Right lung (tissue), 2 donors: ENCODE measurements at regions not wholly inside any gene's neighbourhood (a gene's known extent, or its start where the extent isn't known, plus 50 kb on each side); places are given as distances from the start of the nearest gene placed in this dataset.

Experiments
- DNase-seq, 2 donors: peaks; one replicate each; pipeline ENCODE4 v3.0.0-alpha.2; 2013

GRCh38 chr2:217090884-217091283 is 231.0 kb upstream of the TNP1 start:
- no peak for DNase-seq

GRCh38 chr2:217090024-217090473 is 230.2 kb upstream of the TNP1 start:
- DNase-seq: no peak

- DNase-seq: no peak
Observed at GRCh38 chr2:217086718-217087117, 226.9 kb upstream of the TNP1 start.

- no peak for DNase-seq
Observed at GRCh38 chr2:217086038-217086522, 226.2 kb upstream of the TNP1 start.

GRCh38 chr2:217085543-217085942 is 225.7 kb upstream of the TNP1 start:
- no peak for DNase-seq

GRCh38 chr2:217081799-217082198 is 221.9 kb upstream of the TNP1 start:
- no peak for DNase-seq

GRCh38 chr2:217079165-217079564 is 219.3 kb upstream of the TNP1 start:
- no peak for DNase-seq

DNA sequence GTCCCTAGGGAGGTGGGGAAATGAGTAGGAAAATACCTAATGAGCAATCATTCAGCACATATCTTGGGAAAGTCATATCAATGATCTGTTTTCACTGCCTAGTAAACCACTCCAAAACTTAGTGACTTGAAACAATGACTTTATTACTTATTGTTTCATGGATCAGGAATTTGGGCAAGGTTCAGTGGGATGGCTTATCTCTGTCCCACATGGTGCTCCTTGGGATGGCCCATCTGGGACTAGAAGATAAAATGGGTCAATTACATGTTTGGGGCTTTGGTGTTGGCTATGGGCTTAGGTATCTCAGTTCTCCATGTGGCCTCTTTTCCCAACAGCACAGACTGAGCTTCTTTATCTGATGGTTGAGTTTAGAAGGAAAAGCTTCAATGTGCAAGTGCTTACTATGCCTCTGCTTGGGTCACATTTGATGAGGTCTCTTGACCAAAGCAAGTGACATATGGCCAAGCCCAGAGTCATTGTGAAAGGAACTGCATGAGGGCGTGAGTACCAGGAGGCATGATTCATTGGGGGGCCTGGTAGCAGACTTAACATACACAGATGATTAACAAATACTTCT is 218.1 kb upstream of the TNP1 start:
- DNase-seq: no peak

DNA sequence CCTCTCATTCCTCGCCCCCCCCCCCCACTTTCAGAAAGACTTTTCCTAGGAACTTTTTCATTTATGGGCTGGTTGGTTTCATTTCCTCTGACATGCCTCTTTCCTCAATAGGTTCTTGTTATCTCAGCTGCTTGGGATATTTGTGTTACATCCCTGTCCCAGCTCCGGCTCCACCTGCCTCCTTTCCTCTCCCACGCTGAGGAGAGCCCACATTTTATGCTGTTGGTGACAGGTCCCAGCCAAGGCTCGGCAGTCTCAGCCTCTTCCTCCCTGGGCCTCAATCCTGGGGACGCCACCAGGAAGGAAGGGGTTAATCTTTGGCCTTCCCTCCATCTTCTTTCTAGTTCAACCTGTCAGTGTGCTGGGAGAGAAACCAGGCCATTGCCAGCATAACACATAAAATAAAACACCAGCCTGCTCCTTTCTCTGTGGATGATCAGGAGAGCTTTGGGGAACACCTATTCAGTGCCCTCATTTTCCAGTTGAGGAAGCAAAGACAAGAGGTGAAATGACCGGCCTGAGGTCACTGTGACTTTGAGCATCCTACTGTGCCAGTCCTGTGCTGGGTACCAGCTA is 216.9 kb upstream of the TNP1 start:
- DNase-seq: no peak

DNA sequence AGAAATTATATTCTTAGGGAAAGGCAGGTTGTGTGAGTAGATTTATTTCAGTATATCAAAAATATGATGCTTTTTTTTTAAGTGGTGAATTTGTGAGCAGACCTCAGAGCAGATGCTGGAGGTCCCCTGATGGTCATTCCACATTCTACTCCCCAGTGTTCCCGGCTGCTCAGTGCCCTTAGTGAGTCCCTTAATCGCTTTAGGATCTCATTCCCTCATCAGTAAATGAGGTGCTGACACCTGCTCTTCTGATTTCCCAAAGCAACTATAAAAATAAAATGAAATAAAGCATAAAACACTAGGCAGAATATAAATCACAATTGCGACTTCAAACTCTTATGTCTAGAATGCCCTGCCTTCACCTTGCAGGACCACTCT is 216.2 kb upstream of the TNP1 start:
- DNase-seq: no peak

GRCh38 chr2:217075268-217076057 is 215.6 kb upstream of the TNP1 start:
- no peak for DNase-seq

GRCh38 chr2:217074576-217075255 is 214.9 kb upstream of the TNP1 start:
- DNase-seq: no peak

- no peak for DNase-seq
Observed at GRCh38 chr2:217071416-217071815, 211.6 kb upstream of the TNP1 start.

- no peak for DNase-seq
Observed at GRCh38 chr2:217070611-217071010, 210.7 kb upstream of the TNP1 start.

- no peak for DNase-seq
Observed at GRCh38 chr2:217070043-217070430, 210.2 kb upstream of the TNP1 start.

GRCh38 chr2:217069263-217070042 is 209.6 kb upstream of the TNP1 start:
- DNase-seq: no peak

DNA sequence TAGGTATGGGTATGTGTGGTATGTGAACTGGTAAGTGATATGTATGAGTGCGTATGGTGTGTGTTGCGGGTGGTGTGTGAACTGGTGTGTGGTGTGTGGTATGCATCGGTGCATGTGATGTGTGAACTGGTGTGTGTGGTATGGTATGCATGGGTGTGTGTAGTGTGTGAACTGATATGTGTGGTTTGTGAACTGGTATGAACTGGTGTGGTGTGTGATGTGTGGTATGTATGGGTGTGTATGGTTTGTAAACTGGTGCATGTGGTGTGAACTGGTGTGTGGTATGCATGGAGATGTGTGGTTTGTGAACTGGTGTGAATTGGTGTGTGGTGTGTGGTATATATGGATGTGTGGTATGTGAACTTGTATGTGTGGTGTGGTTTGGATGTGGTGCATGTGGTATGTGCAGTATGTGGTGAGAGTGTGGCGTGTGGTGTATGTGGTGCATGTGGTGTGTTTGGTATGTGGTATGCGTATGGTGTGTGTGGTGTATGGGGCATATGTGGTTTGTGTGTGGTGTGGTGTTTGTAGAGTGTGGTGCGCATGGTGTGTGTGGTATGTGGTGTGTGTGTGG is 208.9 kb upstream of the TNP1 start:
- DNase-seq: no peak

GRCh38 chr2:217067787-217068186 is 207.9 kb upstream of the TNP1 start:
- no peak for DNase-seq

DNA sequence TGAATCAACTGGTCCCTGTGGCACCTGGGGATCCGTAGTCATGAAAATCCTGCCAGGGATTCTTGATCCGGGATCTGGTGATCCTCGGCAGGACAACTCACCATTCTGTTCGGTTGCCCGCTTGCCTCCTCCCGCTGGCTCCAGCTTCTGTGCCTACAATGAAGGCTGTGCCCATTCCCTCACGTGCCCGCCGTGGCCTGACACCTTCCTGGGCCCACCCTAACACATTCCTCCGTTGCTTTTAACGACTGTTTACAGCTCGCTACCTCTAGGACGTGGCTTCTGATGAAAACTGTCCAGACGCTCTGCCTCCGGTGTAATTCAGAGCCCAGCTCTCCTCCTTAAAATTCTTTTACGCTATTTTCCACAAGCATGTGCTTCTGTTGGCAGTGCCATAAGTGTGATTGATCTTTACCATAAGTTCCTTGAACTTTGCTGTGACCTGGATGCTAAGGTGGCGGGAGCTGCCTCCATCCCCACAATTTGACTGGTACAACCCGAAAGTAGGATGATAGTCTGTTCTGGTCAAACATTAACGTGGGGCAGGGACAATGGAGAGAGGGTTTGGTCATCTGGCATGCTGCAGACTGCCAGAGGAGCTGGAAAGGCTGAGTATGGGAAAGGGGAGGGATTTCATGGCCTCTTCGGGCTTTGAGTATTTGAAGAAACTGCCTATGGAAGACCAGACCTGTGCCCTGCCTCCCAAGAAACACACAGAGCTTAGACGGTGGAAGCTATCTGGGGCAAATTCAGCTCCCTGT is 206.8 kb upstream of the TNP1 start:
- no peak for DNase-seq

DNA sequence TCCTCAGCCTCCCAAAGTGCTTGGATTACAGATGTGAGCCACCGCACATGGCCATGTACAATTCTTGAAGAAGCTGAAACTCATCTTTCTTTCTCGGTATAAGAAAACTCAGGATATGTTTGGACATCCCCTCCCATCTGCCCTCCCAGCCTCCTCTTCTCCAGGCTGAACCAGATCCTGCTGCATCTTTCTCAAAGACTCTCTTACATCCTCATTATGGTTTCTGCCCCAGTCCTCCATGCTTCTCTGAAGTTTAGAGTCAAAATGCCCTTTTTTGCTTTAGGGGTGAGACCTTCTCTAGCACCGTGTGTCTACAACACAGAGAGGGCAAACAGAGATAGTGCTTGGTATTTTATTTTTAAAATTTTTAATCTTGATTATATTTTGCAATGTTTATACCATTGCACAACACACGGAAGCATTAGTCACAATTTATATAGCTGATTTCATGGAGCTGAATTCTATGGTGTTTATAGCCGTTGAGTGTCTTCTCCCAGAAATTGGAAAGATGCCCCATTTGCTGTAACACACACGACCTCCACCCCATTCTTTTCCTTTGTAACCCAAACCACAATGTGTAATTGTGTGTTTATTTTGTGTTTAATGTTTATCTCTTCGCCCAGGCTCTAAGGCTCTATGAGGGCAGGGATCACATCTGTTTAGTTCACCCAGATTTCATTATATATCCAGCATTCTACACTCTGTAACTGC is 206.0 kb upstream of the TNP1 start:
- peak in 1 of 2 donors; percentile 28 for DNase-seq
